HG03457 (cell line): ENCODE measurements at regions not wholly inside any gene's neighbourhood (a gene's known extent, or its start where the extent isn't known, plus 50 kb on each side); places are given as distances from the start of the nearest gene placed in this dataset.
"Not testable (repeated sequence)": the region's sequence is repeated elsewhere in the genome, so short reads cannot be mapped to it uniquely, and the experiment has no call there.

Experiments
- ATAC-seq: cut with Tn5 transposase; IDR thresholded peaks from one replicate; pipeline ENCODE4 v1.9.1; 2021; ENCODE audit warnings: moderate number of reproducible peaks; ENCODE audit not compliant: unreplicated experiment

DNA sequence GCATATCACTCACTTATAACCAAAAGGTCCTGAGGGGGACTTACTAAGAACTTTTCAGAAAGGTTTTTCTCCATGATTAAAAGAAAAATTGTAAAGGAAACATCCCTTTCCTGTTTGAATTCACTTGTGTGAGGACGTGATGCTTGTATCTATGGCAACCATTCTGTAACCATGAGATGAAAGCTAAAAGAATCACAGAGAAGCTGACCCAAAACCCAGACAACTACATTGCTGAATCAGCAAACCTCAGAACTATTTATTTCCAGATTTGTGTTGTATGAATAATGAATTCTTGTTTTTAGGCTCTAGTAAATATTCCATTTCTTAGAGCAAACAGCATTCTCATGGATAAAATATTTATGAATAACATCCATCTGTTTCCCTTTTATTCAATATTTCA is 91.2 kb downstream of the RCHY1 start:
- ATAC-seq, result no peak

GRCh38 chr4:75412746-75413145 is 101.5 kb downstream of the RCHY1 start:
- ATAC-seq, result no peak

- ATAC-seq, result no peak
These were observed 115.7 kb downstream of the RCHY1 start for GRCh38 chr4:75398501-75398900.

DNA sequence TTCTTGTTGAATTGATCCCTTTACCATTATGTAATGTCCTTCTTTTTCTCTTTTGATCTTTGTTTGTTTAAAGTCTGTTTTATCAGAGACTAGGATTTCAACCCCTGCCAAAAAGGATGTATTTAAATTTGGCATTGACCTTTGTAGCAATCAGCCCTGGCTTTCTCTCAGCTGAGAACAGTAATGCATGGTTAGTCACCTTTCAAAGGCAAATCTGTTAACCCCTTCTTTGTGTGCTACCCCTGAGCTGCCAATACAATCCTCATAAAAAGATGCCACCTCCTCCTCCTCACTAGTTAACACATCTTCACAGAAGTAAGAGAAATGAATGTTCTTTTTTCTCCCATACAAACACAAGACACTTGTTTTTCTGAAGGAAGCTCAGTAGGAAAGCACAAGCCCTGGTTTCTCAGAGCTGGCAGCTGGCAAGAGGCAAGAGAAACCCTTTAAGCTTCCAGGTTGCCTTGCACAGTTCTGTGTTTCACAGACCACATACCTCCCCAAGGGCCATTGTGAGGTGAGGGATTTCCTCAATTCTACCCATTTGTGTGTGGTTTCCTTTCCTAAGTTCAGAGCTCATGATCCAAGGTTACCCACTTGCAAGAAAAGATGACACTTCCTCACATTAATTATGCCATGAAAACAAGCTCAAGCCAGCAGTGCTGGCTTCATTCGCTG is 122.6 kb downstream of the RCHY1 start:
- ATAC-seq, result no peak

DNA sequence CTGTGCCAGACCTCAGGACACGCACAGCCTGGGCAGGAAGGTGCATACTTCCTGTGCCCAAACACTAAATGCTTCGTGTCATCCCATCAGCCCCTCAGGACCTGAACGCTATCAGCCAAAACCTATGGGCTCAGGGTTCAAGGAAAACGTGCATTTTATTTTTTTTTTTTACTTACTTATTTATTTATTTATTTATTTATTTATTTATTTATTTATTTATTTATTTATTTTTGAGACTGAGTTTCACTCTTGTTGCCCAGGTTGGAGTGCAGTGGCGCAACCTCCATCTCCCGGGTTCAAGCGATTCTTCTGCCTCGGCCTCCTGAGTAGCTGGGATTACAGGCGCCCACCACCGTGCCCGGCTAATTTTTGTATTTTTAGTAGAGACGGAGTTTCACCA is 127.8 kb downstream of the RCHY1 start:
- ATAC-seq, result not testable (repeated sequence)

DNA sequence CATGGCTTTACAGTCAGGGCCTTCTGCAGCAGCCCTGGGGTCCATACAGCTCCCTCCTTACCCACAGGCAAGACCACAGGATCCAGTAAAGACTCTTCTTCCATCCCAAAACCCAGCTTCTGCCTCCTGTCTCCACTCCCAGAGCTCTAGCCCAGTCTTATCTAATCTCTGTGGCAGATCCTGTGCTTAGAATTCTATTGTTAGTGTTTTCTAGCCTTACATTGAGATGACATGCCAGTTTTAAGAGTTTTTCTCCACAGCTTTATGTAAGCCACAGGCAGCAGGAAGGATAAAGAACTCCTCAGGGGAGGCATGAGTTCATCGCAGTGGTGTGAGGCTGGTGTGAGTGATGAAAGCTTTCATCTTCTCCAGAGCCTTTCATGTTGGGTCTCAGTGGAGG is 129.1 kb downstream of the RCHY1 start:
- ATAC-seq, result no peak

DNA sequence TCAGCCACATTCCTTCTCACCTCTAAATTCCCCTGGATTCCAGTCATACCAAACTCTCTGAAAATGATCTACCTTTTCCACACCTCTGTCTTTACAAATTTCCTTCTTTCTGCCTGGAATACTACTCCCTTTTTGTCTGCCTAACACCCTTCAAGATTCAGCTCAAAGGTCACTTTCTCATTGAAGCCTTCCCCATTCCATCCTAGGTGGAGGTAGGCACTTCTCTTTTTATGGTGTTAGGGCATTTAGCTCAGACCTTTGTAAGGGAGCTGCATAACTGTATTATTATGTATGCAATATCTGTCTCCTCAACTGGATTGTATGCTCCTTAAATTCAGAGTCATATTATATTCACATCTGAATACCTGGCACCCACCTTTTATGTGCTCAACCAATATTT is 137.7 kb downstream of the RCHY1 start:
- ATAC-seq, result no peak

- ATAC-seq, result no peak
These were observed 142.3 kb downstream of the RCHY1 start for GRCh38 chr4:75371915-75372314.

- no peak for ATAC-seq
These were observed 143.6 kb downstream of the RCHY1 start for GRCh38 chr4:75370576-75370975.

DNA sequence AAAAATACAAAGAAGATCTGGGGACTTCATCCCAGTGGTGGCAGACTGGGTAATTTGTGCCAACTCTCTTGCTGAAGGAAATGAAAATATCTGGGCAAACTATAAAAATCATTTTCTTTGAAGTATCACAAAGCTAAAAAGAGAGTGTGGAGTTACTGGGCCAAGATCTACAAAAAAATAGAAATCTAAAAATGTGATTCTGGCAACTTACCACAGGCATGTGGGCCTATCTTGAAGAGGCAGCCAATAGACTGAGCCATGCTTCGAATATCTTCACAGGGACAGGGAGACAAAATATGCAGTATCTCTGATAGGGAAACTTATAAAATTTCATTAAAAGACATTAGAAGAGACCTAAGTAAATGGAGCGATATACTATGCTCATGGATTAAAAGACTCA is 168.8 kb downstream of the RCHY1 start:
- ATAC-seq, result no peak

- ATAC-seq, result no peak
These were observed 169.3 kb downstream of the RCHY1 start for GRCh38 chr4:75344915-75345314.

- no peak for ATAC-seq
These were observed 170.9 kb downstream of the RCHY1 start for GRCh38 chr4:75343333-75343732.

DNA sequence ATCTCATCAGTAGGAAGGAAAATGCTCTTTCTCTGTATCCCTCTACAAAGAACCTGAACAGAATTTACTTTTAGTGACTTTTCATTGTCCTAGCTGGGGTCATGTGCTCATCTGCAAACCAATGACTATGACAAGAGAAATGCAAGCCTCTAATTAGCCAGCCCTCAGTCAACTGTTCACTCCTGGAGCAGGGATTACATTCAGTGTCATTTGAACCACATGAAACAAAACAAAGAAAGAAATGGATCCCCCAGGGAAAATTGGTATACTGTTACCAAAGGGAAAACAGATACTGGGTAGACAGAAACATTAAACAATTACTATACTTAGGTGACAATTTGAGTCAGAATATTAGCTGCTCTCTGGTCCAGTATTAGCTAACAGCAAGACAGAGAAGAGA is 173.6 kb downstream of the RCHY1 start:
- no peak for ATAC-seq

- ATAC-seq, result no peak
These were observed 175.8 kb downstream of the RCHY1 start for GRCh38 chr4:75338352-75338880.

GRCh38 chr4:75327804-75328512 is 186.2 kb downstream of the RCHY1 start:
- ATAC-seq, result no peak

DNA sequence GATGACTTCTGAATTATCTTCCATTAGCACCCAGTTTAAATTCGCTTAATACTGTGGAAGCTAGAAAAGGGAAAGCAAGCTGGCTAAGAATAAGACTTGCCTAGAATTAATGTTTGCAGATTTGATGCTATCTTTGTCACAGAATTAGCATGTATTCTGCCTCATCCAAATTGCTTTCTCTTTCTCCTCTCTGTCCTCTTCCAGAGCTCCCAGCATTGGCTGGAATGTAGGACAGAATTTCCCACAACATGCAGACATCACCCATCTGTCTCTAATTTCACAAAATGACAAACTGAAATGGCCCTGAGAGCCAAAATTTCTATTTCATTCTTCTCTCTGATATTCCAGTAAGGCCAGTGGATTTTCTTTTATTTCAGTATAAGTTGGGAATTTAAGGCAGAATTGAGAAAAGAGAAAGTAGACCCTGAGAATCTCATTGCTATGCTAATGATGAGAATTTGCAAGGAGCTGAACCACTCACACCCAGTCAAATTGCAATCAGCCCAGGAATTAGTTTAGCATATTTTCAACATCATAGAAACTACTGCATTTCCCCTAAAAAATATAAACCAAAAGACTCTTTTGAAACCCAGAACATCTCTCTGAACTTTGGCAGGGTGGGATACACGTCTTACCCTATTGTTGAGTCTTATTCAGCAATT is 188.8 kb downstream of the RCHY1 start:
- no peak for ATAC-seq

DNA sequence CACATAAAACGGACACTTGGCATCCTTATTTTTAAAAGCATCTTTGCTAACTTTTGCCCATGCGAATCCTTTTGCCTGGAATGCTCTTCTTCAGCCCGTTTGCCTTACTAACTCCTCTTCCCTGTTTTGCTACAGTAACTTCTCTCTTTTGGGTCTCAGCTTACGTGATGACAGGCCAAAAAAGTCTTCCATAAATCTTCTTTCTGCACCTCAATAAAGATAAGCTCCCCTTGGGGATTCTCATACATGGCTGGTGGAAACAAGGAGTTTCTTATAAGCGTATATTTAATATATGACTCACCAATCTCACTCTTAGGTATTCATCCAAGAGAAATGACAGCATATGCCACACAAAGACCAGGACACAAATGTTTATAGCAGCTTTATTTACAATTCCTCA is 192.7 kb downstream of the RCHY1 start:
- ATAC-seq, result no peak

- ATAC-seq, result not testable (repeated sequence)
These were observed 196.6 kb downstream of the RCHY1 start for GRCh38 chr4:75317641-75318040.

DNA sequence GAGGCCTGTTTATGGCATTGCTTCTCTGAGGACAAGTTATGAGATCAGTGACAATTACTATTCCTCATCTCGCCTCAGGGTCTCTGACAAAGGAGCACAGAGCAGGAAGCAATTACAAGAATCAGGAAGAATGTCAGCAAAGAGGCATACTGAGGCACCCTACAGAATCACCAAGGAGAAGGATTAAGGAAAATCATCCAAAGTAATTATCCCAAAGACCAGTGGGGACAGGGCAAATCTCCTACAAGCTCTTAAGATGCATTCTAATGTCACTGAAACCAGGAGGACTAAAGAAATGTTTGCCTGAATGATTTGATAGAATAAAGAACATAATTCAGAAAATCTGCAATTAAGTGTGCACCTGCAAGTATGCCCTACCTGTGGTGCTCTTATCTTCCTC is 206.2 kb downstream of the RCHY1 start:
- ATAC-seq, result no peak

GRCh38 chr4:75306506-75306905 is 207.7 kb downstream of the RCHY1 start:
- no peak for ATAC-seq

GRCh38 chr4:75302648-75303047 is 211.6 kb downstream of the RCHY1 start:
- no peak for ATAC-seq
